H9 (cell line): ENCODE measurements at regions not wholly inside any gene's neighbourhood (a gene's known extent, or its start where the extent isn't known, plus 50 kb on each side); places are given as distances from the start of the nearest gene placed in this dataset.

Experiments used
- DNase-seq: peaks from one replicate; pipeline ENCODE4 v3.0.0-alpha.2; 2017
- H2AFZ ChIP-seq: one replicate; pipeline ENCODE4 v1.6.1; 2013; ENCODE audit warnings: mild to moderate bottlenecking, low read length, control low read depth, moderate library complexity
- H2AK5ac ChIP-seq: 2 replicates; pipeline ENCODE4 v1.6.1; 2013; ENCODE audit warnings: low read length, control low read depth, mixed read lengths; ENCODE audit not compliant: insufficient read length
- H2BK120ac ChIP-seq: one replicate; pipeline ENCODE4 v1.6.1; 2013; ENCODE audit warnings: low read depth, mild to moderate bottlenecking, low read length, control low read depth, inconsistent platforms; ENCODE audit not compliant: poor library complexity, severe bottlenecking
- H2BK12ac ChIP-seq: 2 replicates; pipeline ENCODE4 v1.6.1; 2013; ENCODE audit warnings: low read length, control low read depth, mixed read lengths, low read depth; ENCODE audit not compliant: insufficient read length
- H2BK15ac ChIP-seq: 2 replicates; pipeline ENCODE4 v1.6.1; 2013; ENCODE audit warnings: low read depth, low read length, control low read depth
- H2BK20ac ChIP-seq: one replicate; pipeline ENCODE4 v1.6.1; 2013; ENCODE audit warnings: low read depth, mild to moderate bottlenecking, low read length, control low read depth, inconsistent platforms; ENCODE audit not compliant: poor library complexity, severe bottlenecking
- H2BK5ac ChIP-seq: 2 replicates; pipeline ENCODE4 v1.6.1; 2013; ENCODE audit warnings: low read length, control low read depth, mixed read lengths; ENCODE audit not compliant: insufficient read length
- H3K14ac ChIP-seq: 2 replicates; pipeline ENCODE4 v1.6.1; 2013; ENCODE audit warnings: low read length, control low read depth; ENCODE audit not compliant: insufficient read depth
- H3K18ac ChIP-seq: 2 replicates; pipeline ENCODE4 v1.6.1; 2013; ENCODE audit warnings: low read depth, mild to moderate bottlenecking, mixed read lengths, low read length, control low read depth; ENCODE audit not compliant: insufficient read length
- H3K23ac ChIP-seq: 2 replicates; pipeline ENCODE4 v1.6.1; 2013; ENCODE audit warnings: low read length, control low read depth, mixed read lengths, low read depth; ENCODE audit not compliant: insufficient read length
- H3K23me2 ChIP-seq: 2 replicates; pipeline ENCODE4 v1.6.1; 2013; ENCODE audit warnings: low read depth, mild to moderate bottlenecking, mixed read lengths, low read length, control low read depth; ENCODE audit not compliant: insufficient read length, poor library complexity, severe bottlenecking
- H3K27ac ChIP-seq: 2 replicates; pipeline ENCODE4 v1.5.1; 2013; ENCODE audit warnings: low read length, control low read depth, mixed read lengths, low read depth; ENCODE audit not compliant: insufficient read length
- H3K27me3 ChIP-seq: 2 replicates; pipeline ENCODE4 v1.6.1; 2013; ENCODE audit warnings: low read length, control low read depth, inconsistent platforms; ENCODE audit not compliant: insufficient read depth
- H3K4ac ChIP-seq: 2 replicates; pipeline ENCODE4 v1.6.1; 2013; ENCODE audit warnings: low read depth, mild to moderate bottlenecking, control low read depth, inconsistent platforms, low read length, moderate library complexity
- H3K4me1 ChIP-seq: 2 replicates; pipeline ENCODE4 v1.6.1; 2013; ENCODE audit warnings: low read length, control low read depth, inconsistent platforms; ENCODE audit not compliant: insufficient read depth
- H3K4me2 ChIP-seq: 2 replicates; pipeline ENCODE4 v1.6.1; 2013; ENCODE audit warnings: low read length, control low read depth, mixed read lengths; ENCODE audit not compliant: insufficient read length, insufficient read depth
- H3K56ac ChIP-seq: 2 replicates; pipeline ENCODE4 v1.6.1; 2013; ENCODE audit warnings: low read depth, mild to moderate bottlenecking, mixed read lengths, low read length, control low read depth; ENCODE audit not compliant: insufficient read length
- H3K79me1 ChIP-seq: 2 replicates; pipeline ENCODE4 v1.6.1; 2013; ENCODE audit warnings: low read depth, mild to moderate bottlenecking, moderate library complexity, low read length, control low read depth, inconsistent platforms; ENCODE audit not compliant: insufficient read depth, poor library complexity, severe bottlenecking
- H3K79me2 ChIP-seq: 2 replicates; pipeline ENCODE4 v1.6.1; 2013; ENCODE audit warnings: low read length, control low read depth, inconsistent platforms; ENCODE audit not compliant: insufficient read depth
- H3K9ac ChIP-seq: 2 replicates; pipeline ENCODE4 v1.6.1; 2013; ENCODE audit warnings: low read length, control low read depth, mixed read lengths; ENCODE audit not compliant: insufficient read length; ENCODE audit errors: extremely low read depth
- H3K9me3 ChIP-seq: one replicate; pipeline ENCODE4 v1.6.1; 2013; ENCODE audit warnings: low read depth, low read length, inconsistent platforms; ENCODE audit not compliant: control insufficient read depth
- H3T11ph ChIP-seq: one replicate; pipeline ENCODE4 v1.6.1; 2013; ENCODE audit warnings: mild to moderate bottlenecking, low read length, control low read depth, inconsistent platforms
- H4K20me1 ChIP-seq: one replicate; pipeline ENCODE4 v1.6.1; 2013; ENCODE audit not compliant: control insufficient read depth, insufficient read length, insufficient read depth
- H4K5ac ChIP-seq: 2 replicates; pipeline ENCODE4 v1.6.1; 2013; ENCODE audit warnings: low read depth, mild to moderate bottlenecking, mixed read lengths, low read length, control low read depth; ENCODE audit not compliant: insufficient read length
- H4K8ac ChIP-seq: replicated peaks from 2 replicates; pipeline ENCODE4 v1.6.1; 2013; ENCODE audit warnings: low read length, control low read depth, mixed read lengths, low read depth; ENCODE audit not compliant: insufficient read length
- H4K91ac ChIP-seq: 2 replicates; pipeline ENCODE4 v1.6.1; 2013; ENCODE audit warnings: low read depth, mild to moderate bottlenecking, moderate library complexity, mixed read lengths, low read length, control low read depth; ENCODE audit not compliant: insufficient read length
- H3K27ac Mint-ChIP-seq, 3 experiments: 2 replicates in 2 of 3; 3 replicates in 1 of 3; pipeline ENCODE4 v1.8.0; 2020 to 2021; ENCODE audit warnings: mixed read lengths in 3 of 3, mild to moderate bottlenecking in 1 of 3, moderate library complexity in 1 of 3
- H3K27me3 Mint-ChIP-seq: 2 replicates; pipeline ENCODE4 v1.8.0; 2021; ENCODE audit warnings: low read depth, mild to moderate bottlenecking, moderate library complexity, mixed read lengths
- H3K36me3 Mint-ChIP-seq, 3 experiments: 2 replicates in 2 of 3; 3 replicates in 1 of 3; pipeline ENCODE4 v1.8.0; 2020 to 2021; ENCODE audit warnings: low read depth in 3 of 3, mixed read lengths in 3 of 3; ENCODE audit not compliant: insufficient read depth in 1 of 3
- H3K4me1 Mint-ChIP-seq, 2 experiments: 2 replicates each; pipeline ENCODE4 v1.8.0; 2020; ENCODE audit warnings: mixed read lengths in 2 of 2
- H3K4me3 Mint-ChIP-seq, 2 experiments: 2 replicates in 1 of 2; 3 replicates in 1 of 2; pipeline ENCODE4 v1.8.0; 2020 to 2021; ENCODE audit warnings: mild to moderate bottlenecking in 2 of 2, mixed read lengths in 2 of 2, moderate library complexity in 1 of 2
- H3K9me3 Mint-ChIP-seq, 2 experiments: 2 replicates in 1 of 2; 3 replicates in 1 of 2; pipeline ENCODE4 v1.8.0; 2020; ENCODE audit warnings: mild to moderate bottlenecking in 2 of 2, mixed read lengths in 2 of 2, moderate library complexity in 1 of 2
- WGBS: extraction: QIAGEN DNeasy Blood & Tissue Kit; methylation state at CpG from one replicate; pipeline ENCODE4 v1.1.7; 2013; ENCODE audit warnings: missing lambda C conversion rate, low lambda C conversion rate, mixed read lengths; ENCODE audit not compliant: insufficient read length; ENCODE audit errors: extremely low coverage; 5-methylcytosine and 5-hydroxymethylcytosine counted together
- TF ChIP-seq, protein P1 (sequence below): fragments of 200-600 bp; sonication (generic); conservative IDR thresholded peaks from 3 replicates; pipeline ENCODE4 v1.8.0; 2021; ENCODE audit warnings: antibody characterized with exemption, mild to moderate bottlenecking

DNA sequence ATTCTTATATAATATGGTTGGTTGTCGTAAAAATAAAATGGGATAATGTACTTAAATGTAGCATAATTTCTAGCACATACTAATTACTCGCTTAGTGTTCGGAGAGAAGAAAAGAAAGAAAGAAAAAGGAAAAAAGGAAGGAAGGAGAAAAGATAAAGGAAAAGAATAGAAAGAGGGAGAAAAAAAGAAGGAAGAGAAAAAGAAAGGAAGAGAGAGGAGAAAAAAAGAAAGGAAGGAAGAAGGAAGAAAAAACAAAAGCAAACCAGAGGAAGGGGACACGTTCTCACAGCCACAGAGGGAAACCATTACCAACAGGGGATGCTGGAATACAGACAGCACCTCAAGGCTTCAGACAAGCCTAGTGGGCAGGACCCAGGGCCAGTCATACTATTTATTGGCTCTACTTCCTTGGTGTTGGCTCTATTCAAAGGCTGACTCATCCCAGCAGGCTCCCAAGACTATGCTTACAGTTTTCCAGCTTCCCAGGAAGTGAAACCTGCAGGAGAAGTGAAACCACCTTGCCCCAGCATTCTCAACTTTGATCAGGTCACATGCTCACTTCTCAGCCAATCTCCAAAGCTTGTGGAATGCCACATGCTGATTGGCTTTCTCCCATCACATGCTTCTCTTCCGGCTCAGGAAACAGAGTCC is 273.5 kb upstream of the IRX5 start:
- Mint-ChIP-seq H3K36me3 (no peaks in the 10 kb centered on the region), H3K4me3 (no peak overlapping the region), H3K4me1 (peaks cover 42 to 44% of the 10 kb centered on the region in 2 experiments), H3K27ac (no peak overlapping the region), H3K27me3 (peaks cover 40% of the 10 kb centered on the region), H3K9me3 (peaks cover 0 to 8% of the 10 kb centered on the region in 2 experiments; a peak in 2 of 5 replicates)
- Histone ChIP-seq H3K9ac (no peak overlapping the region), H3K14ac (no peak overlapping the region), H2BK12ac (no peak overlapping the region), H4K8ac (no peak overlapping the region), H3K27me3 (peaks cover 16% of the 10 kb centered on the region; the same call in 1 of the 2 replicates), H2BK20ac (no peak overlapping the region), H2BK120ac (no peak overlapping the region), H4K5ac (no peak overlapping the region), H2AFZ (no peak overlapping the region), H3K9me3 (no peaks in the 10 kb centered on the region), H4K91ac (no peak overlapping the region), H3T11ph (no peak overlapping the region), H3K18ac (no peak overlapping the region), H3K4me2 (no peak overlapping the region), H2AK5ac (no peak overlapping the region), H2BK5ac (no peak overlapping the region), H3K4me1 (peaks cover 6% of the 10 kb centered on the region; the same call in 1 of the 2 replicates), H4K20me1 (no peaks in the 10 kb centered on the region), H3K27ac (no peak overlapping the region), H3K4ac (no peak overlapping the region), H3K23me2 (no peaks in the 10 kb centered on the region), H3K79me2 (no peaks in the 10 kb centered on the region), H3K56ac (no peak overlapping the region), H3K79me1 (no peaks in the 10 kb centered on the region), H3K23ac (no peak overlapping the region), H2BK15ac (no peak overlapping the region)
- TF ChIP-seq, protein P1, sequence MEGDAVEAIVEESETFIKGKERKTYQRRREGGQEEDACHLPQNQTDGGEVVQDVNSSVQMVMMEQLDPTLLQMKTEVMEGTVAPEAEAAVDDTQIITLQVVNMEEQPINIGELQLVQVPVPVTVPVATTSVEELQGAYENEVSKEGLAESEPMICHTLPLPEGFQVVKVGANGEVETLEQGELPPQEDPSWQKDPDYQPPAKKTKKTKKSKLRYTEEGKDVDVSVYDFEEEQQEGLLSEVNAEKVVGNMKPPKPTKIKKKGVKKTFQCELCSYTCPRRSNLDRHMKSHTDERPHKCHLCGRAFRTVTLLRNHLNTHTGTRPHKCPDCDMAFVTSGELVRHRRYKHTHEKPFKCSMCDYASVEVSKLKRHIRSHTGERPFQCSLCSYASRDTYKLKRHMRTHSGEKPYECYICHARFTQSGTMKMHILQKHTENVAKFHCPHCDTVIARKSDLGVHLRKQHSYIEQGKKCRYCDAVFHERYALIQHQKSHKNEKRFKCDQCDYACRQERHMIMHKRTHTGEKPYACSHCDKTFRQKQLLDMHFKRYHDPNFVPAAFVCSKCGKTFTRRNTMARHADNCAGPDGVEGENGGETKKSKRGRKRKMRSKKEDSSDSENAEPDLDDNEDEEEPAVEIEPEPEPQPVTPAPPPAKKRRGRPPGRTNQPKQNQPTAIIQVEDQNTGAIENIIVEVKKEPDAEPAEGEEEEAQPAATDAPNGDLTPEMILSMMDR, result no peak
- DNase-seq, result peak; percentile 42
- WGBS, result 100% methylated on average over 1 of the region's 5 CpGs
